Right cardiac atrium (tissue), 5 donors: ENCODE measurements at regions not wholly inside any gene's neighbourhood (a gene's known extent, or its start where the extent isn't known, plus 50 kb on each side); places are given as distances from the start of the nearest gene placed in this dataset.

Experiments
- ATAC-seq, 2 donors: fragments of 200-7000 bp; cut with Tn5 transposase; one replicate each; pipeline versions ENCODE4 v1.8.0 to v1.9.1; 2020; ENCODE audit warnings: moderate library complexity in 2 of 2, mild to moderate bottlenecking in 1 of 2
- DNase-seq, 3 donors: peaks; one replicate each; pipeline ENCODE4 v3.0.0-alpha.2; 2020
- H3K27ac ChIP-seq: one replicate; pipeline ENCODE4 v1.5.1; 2013; ENCODE audit warnings: mild to moderate bottlenecking, low read length, control low read depth, moderate library complexity
- H3K27me3 ChIP-seq: one replicate; pipeline ENCODE4 v1.6.1; 2013; ENCODE audit not compliant: control insufficient read depth, insufficient read depth
- H3K4me1 ChIP-seq: one replicate; pipeline ENCODE4 v1.6.1; 2013; ENCODE audit warnings: low read length; ENCODE audit not compliant: control insufficient read depth, insufficient read depth
- H3K4me3 ChIP-seq: one replicate; pipeline ENCODE4 v1.5.1; 2013; ENCODE audit warnings: low read length, control low read depth
- H3K9me3 ChIP-seq: one replicate; pipeline ENCODE4 v1.6.1; 2013; ENCODE audit warnings: low read length; ENCODE audit not compliant: control insufficient read depth
- WGBS: extraction: QIAGEN DNeasy Blood & Tissue Kit; methylation state at CpG from one replicate; pipeline ENCODE4 v1.1.7; 2013; 5-methylcytosine and 5-hydroxymethylcytosine counted together
- intact Hi-C, 4 donors: fragments of 100-400 bp; cut with DNase I; formaldehyde crosslinking; loops; one replicate each; pipeline versions ENCODE4 v1.11.0 to v1.14.0; 2022 to 2023
- donor health status: healthy with polysubstance abuse.
- donor health status: DM: no; HTN: yes; CAD: no.
- donor health status: DM: no; HTN: no; CAD: no.
- donor health status: DM: no; HTN: yes; CAD: no; lungs with severe emphysema.
- donor health status: DM: yes; HTN: yes; CAD: no.

GRCh38 chrX:40169193-40170101 lies 71.7 kb upstream of the BCOR start:
- H3K27me3 ChIP-seq: no peaks in the 10 kb centered on the region
- ATAC-seq (peak in 1 of 2 donors; percentile 2), DNase-seq (peak in 2 of 3 donors; percentile 81)
- peaks cover 5% of the 10 kb centered on the region for H3K4me1 ChIP-seq
- intact Hi-C loops: loop anchor here (5.0 to 10.0 kb wide), 3 partner anchors 95 to 355 kb away; no protein-coding TSS in a partner anchor
- no peak overlapping the region for H3K4me3 ChIP-seq
- WGBS: 49% methylated on average over 44 of the region's 44 CpGs
- no peak overlapping the region for H3K27ac ChIP-seq
- no peaks in the 10 kb centered on the region for H3K9me3 ChIP-seq

GRCh38 chrX:40168480-40169011 lies 70.8 kb upstream of the BCOR start:
- DNase-seq: peak in 1 of 3 donors; percentile 58
- Histone ChIP-seq H3K4me3 (no peak overlapping the region), H3K4me1 (peaks cover 5% of the 10 kb centered on the region), H3K27ac (no peak overlapping the region), H3K9me3 (no peaks in the 10 kb centered on the region), H3K27me3 (no peaks in the 10 kb centered on the region)
- intact Hi-C loops: loop anchor here in 1 of 4 donors (10.0 kb wide), 1 partner anchor 354 kb away; no protein-coding TSS in a partner anchor
- WGBS: 84% methylated on average over 39 of the region's 39 CpGs
- ATAC-seq: no peak

GRCh38 chrX:40167850-40168479 lies 70.2 kb upstream of the BCOR start:
- intact Hi-C loops: loop anchor here in 1 of 4 donors (10.0 kb wide), 1 partner anchor 353 kb away; no protein-coding TSS in a partner anchor
- H3K4me1 ChIP-seq: peaks cover under 1% of the 10 kb centered on the region
- H3K9me3 ChIP-seq: no peaks in the 10 kb centered on the region
- peak overlapping the region; percentile 56 for H3K4me3 ChIP-seq
- H3K27ac ChIP-seq: no peak overlapping the region
- DNase-seq (peak in 2 of 3 donors; percentile 67 to 72), ATAC-seq (peak in 1 of 2 donors; percentile 10)
- H3K27me3 ChIP-seq: no peaks in the 10 kb centered on the region
- whole genome bisulfite sequencing: 17% methylated on average over 46 of the region's 46 CpGs

- WGBS: 8% methylated on average over 41 of the region's 41 CpGs
Observed at GRCh38 chrX:40167233-40167849, 69.6 kb upstream of the BCOR start.

GRCh38 chrX:40166582-40166981 lies 68.8 kb upstream of the BCOR start:
- 70% methylated on average over 4 of the region's 4 CpGs for WGBS
- Histone ChIP-seq H3K27me3 (no peaks in the 10 kb centered on the region), H3K4me1 (no peaks in the 10 kb centered on the region), H3K27ac (no peak overlapping the region), H3K4me3 (no peak overlapping the region), H3K9me3 (no peaks in the 10 kb centered on the region)
- intact Hi-C loops: loop anchor here in 1 of 4 donors (10.0 kb wide), 1 partner anchor 352 kb away; no protein-coding TSS in a partner anchor
- no peak for ATAC-seq
- DNase-seq: no peak

More at GRCh38 chrX:40167233-40167849, 69.6 kb upstream of the BCOR start:
- Histone ChIP-seq H3K9me3 (no peaks in the 10 kb centered on the region), H3K4me3 (peak overlapping the region; percentile 56), H3K4me1 (no peaks in the 10 kb centered on the region), H3K27ac (no peak overlapping the region), H3K27me3 (no peaks in the 10 kb centered on the region)
- intact Hi-C loops: loop anchor here in 1 of 4 donors (10.0 kb wide), 1 partner anchor 353 kb away; no protein-coding TSS in a partner anchor
- DNase-seq (peak in 1 of 3 donors; percentile 60), ATAC-seq (peak in 1 of 2 donors; percentile 27)

- DNase-seq (no peak), ATAC-seq (no peak)
- Histone ChIP-seq H3K4me1 (no peaks in the 10 kb centered on the region), H3K27ac (no peak overlapping the region), H3K9me3 (no peaks in the 10 kb centered on the region), H3K4me3 (no peak overlapping the region), H3K27me3 (no peaks in the 10 kb centered on the region)
- intact Hi-C loops: loop anchor here in 1 of 4 donors (10.0 kb wide), 1 partner anchor 351 kb away; no protein-coding TSS in a partner anchor
- 98% methylated on average over 6 of the region's 6 CpGs for WGBS
Observed at GRCh38 chrX:40165861-40166260, 68.1 kb upstream of the BCOR start.

GRCh38 chrX:40165206-40165605 lies 67.4 kb upstream of the BCOR start:
- Histone ChIP-seq H3K9me3 (no peaks in the 10 kb centered on the region), H3K27me3 (no peaks in the 10 kb centered on the region), H3K4me1 (no peaks in the 10 kb centered on the region), H3K27ac (no peak overlapping the region), H3K4me3 (no peak overlapping the region)
- 98% methylated on average over 5 of the region's 5 CpGs for WGBS
- intact Hi-C loops: loop anchor here in 1 of 4 donors (10.0 kb wide), 1 partner anchor 350 kb away; no protein-coding TSS in a partner anchor
- DNase-seq (no peak), ATAC-seq (no peak)

GRCh38 chrX:40164751-40165150 lies 67.0 kb upstream of the BCOR start:
- no peak for DNase-seq
- Histone ChIP-seq H3K27ac (no peak overlapping the region), H3K4me1 (no peaks in the 10 kb centered on the region), H3K27me3 (no peaks in the 10 kb centered on the region), H3K4me3 (no peak overlapping the region), H3K9me3 (no peaks in the 10 kb centered on the region)
- no peak for ATAC-seq
- intact Hi-C loops: loop anchor here in 1 of 4 donors (10.0 kb wide), 1 partner anchor 350 kb away; no protein-coding TSS in a partner anchor
- 82% methylated on average over 3 of the region's 3 CpGs for WGBS

- WGBS: 4% methylated on average over 61 of the region's 68 CpGs
Observed at GRCh38 chrX:40158036-40158706, 60.4 kb upstream of the BCOR start.

More at GRCh38 chrX:40158036-40158706, 60.4 kb upstream of the BCOR start:
- Histone ChIP-seq H3K4me1 (no peaks in the 10 kb centered on the region), H3K4me3 (peak overlapping the region; percentile 55), H3K27me3 (no peaks in the 10 kb centered on the region), H3K27ac (peak overlapping the region; percentile 88), H3K9me3 (no peaks in the 10 kb centered on the region)
- DNase-seq (peak in 2 of 3 donors; percentile 68 to 69), ATAC-seq (peak; percentile 46 to 53)
- intact Hi-C loops: loop anchor here in 3 of 4 donors (10.0 kb wide), 3 partner anchors 53 to 143 kb away; partner anchors contain the start of gene BCOR (in 1 of the 3)
